ENCODE measurements at regions not wholly inside any gene's neighbourhood (a gene's known extent, or its start where the extent isn't known, plus 50 kb on each side); places are given as distances from the start of the nearest gene placed in this dataset.

DNA sequence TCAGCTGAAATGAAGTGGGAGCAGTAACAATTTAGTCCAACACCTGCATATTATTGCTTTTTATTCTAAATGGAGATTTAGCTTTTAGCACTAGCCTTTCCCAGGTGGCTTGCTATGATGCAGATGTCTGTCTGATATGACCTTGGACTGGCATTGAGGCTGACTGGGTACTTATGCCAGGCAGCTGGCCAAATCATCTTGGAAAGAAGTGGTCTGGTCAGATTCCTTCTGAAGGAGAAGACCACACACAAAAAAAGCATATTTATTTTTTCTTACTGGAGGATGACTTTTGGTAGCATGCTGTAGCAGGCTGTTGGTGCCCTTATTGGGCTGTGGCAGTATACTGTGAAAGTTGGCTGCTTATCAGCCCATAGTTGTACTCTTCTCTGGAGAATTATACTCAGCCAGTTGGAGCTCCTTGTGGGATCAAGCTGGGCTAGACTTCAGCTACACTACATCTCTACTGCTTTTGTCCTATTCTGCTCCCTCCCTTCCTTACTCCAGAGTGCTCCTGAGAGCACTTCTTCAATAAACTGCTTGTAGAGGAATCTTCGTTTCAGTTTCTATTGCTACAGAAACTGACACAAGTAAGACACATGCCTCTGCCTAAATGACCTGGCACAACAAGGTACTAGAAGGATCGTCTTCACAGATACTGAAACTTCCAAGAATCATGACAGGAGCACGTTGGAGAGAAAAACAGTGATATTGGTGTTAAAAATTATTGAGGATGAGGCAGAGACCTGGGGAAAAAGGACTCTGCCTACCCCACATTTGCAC lies 196.8 kb upstream of the RPS6KA3 start:
- DNase-seq, result no peak

DNA sequence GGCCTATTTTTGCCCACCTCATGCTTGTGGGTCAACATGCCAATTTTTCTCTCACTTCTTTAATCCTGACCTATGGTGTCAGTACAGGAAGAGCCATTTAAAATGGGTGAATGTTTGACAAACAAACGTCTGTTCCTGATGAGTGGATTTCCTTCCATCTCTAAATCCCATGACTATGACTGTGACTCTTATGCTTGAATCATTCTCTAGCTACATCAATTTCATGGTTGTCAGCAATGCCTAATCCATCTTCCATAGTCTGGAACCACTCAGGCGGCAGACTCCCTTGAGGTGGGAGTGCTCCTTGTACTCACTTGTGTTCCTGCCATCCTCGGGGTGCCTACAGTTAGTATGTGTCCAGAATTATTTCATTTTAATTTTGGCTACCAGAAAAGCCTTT lies 194.9 kb upstream of the RPS6KA3 start:
- no peak for DNase-seq

- no peak for DNase-seq
Observed at GRCh38 chrX:20461002-20461401, 194.3 kb upstream of the RPS6KA3 start.

GRCh38 chrX:20459410-20460350 lies 193.0 kb upstream of the RPS6KA3 start:
- no peak for DNase-seq

DNA sequence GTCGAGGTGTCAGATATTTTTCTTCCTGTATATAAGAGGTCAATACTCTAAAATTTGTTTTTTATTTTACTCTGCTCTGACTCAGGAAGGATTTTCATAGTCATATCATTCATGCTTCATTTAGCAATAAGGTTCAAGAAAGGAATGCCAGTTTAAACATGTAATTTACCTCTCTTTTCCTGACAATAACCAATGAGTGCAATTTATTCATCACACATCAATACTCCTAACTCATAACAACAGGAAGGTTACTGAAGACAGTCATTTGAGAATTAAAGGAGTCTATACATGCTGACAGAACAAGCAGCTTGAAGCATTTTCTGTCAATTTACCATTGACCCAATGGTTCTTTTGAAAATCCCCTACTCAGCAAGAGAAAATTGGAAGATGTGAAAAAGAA lies 190.3 kb upstream of the RPS6KA3 start:
- no peak for DNase-seq

- DNase-seq, result no peak
Observed at GRCh38 chrX:20455001-20455400, 188.3 kb upstream of the RPS6KA3 start.

- DNase-seq, result peak; percentile 12
Observed at GRCh38 chrX:20454117-20454516, 187.4 kb upstream of the RPS6KA3 start.

DNA sequence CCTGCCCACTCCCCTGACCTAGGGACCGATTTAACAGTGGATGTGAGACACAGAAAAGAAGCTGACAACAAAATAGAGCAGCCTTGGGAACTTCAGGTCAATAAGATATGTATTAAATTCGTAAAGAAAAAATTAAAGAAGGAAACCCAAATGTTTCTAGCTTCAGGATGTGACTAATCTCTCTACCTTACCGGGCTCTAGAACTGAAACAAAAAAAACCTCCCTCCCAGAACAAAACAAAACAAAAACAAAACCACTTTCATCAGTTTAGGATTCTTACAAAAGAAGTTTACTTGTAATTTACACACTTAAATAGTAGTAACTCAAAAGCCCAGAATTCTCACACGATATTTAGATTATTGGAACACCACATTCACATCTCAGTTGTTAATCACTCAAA lies 185.8 kb upstream of the RPS6KA3 start:
- no peak for DNase-seq

DNA sequence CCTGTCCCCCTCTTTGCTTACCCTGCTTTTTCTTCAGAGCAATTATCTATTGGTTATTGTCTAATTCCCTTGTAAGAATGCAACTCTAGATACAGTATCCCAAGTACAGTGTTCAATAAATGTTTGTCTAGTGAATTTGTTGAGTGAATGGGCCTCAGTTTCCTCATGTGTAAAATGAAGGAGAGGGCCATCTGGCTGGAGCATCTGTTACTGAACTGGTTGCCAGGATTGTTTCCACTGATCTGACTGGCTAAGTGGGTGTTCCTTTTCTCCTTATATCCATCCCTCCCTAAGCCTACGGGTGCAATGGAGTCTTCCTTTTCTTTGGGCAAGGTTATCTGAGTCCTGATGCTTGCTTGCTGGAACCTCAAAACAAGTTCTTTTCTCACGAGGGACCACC lies 185.2 kb upstream of the RPS6KA3 start:
- DNase-seq, result no peak

- no peak for DNase-seq
Observed at GRCh38 chrX:20445109-20445508, 178.4 kb upstream of the RPS6KA3 start.

GRCh38 chrX:20442597-20442996 lies 175.9 kb upstream of the RPS6KA3 start:
- peak; percentile 55 for DNase-seq

- no peak for DNase-seq
Observed at GRCh38 chrX:20441123-20441522, 174.4 kb upstream of the RPS6KA3 start.

DNA sequence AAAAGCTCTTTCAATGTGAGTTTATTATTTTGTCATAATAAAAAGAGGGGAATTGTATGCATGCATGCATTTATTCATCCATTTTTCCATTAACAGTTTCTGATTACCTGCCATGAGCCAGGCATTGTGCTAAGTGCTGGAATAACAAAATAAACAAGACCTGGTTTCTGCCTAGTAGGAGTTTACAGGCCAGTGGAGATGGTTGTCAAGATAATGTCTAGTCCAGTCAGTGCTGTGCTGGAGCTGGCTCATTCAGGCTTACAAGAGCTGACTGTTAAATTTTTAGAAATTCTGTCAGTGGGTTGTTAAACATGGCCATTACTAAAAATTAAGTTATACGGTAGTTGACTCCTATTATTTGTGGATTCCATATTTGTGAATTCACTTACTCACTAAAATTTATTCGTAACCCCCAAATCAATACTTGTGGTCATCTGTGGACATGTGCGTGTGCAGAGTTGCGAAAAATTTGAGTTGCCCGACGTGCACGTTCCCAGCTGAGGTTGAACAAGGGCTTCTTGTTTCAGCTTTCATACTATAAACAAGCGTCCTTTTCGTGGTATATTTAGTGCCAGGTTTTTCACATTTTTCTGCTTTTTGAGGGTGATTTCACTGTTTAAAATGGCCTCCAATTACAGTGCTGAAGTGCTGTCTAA lies 172.3 kb upstream of the RPS6KA3 start:
- DNase-seq, result no peak

DNA sequence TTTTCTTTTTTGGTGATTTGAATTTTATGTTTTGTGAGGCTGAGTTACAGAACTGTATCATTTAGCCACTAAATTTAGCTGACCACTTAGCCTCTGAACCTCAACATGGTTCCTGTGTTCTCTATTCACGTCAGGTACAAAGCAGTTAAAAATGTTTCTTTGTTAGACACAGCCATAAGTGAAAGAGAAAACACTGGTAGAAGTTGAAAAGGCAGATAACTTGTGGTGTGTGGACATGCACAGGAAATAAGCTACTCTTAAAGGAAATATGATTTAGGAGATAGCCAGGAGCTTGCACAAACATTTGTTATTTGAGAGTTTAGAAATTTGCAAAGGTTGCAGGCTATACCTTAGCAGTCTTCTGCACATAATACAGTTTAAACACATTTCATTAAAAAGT lies 171.0 kb upstream of the RPS6KA3 start:
- DNase-seq, result no peak

DNA sequence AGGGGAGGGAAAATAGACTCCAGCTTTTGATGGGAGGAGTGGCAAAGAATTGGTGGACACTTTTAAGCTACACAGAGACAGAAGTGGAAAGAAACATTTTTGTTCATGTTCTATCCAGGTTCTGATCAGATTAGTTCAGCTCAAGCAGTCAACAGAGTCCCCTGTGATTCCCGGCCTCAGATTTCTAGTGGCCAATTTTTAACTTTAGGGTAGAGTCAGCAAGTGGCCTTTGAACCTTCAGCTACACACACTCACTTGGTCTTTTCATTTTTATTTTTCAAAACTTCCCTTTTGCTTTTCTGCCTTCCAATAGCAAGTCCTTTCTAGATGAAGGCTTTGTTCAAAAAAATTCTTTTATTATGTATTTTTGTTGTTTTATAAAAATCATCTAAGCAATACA lies 169.2 kb upstream of the RPS6KA3 start:
- DNase-seq, result no peak

GRCh38 chrX:20434986-20435385 lies 168.3 kb upstream of the RPS6KA3 start:
- DNase-seq, result no peak

DNA sequence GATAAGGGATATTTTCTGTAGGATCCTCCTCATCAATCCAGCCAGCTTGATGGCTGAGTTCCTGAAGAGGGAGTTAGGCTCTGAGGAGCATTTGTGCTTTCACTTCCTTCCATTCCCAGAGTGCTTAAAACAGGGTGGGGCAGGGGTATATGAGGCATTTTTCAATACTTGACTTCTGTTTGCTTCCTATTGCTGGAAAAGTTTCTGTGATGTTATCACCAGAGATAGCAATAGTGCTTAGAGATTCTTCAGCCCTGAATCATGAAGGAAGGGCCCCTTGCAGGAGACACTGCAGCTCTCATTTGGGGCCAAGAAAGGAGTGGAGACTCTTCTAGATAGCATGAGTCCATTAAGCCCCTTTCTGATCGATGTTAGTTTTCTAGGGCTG lies 166.7 kb upstream of the RPS6KA3 start:
- DNase-seq, result no peak

- no peak for DNase-seq
Observed at GRCh38 chrX:20432746-20433387, 166.2 kb upstream of the RPS6KA3 start.

DNA sequence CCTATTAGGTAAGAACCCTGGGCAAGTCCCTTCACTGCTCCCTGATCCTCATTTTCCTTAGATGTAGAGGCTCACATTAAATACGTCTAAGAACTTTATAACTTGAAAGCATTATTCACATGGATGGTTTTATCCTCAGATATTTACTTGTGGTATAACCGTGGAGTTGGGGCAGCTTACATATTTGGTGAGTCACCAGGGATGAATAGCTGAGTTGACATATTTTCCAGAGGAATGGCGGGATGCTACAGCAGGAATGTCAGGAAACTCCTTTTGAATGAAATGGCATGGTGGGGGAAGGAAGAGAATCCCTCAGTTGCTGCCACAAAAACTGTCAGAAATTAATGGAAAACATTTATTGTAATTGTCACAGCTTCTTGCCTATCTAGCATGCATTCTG lies 165.3 kb upstream of the RPS6KA3 start:
- no peak for DNase-seq

DNA sequence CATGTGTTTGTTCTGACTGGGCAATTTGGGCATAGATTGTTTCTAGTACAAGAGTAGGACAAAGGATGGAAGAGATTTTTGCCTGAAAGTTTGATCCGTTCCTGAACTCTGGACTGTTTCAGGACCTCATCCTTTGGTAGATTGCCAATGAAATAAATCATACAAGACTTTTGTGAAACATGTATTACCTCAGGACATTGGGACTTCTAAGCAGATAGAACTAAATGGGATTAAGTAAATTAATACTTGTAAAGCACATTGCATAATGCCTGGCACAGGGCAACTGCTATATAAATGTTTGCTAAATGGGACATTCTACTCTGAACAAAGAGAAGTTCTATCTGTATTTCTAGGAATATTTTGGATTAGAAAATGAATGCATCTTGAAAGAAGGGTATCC lies 164.8 kb upstream of the RPS6KA3 start:
- no peak for DNase-seq

DNA sequence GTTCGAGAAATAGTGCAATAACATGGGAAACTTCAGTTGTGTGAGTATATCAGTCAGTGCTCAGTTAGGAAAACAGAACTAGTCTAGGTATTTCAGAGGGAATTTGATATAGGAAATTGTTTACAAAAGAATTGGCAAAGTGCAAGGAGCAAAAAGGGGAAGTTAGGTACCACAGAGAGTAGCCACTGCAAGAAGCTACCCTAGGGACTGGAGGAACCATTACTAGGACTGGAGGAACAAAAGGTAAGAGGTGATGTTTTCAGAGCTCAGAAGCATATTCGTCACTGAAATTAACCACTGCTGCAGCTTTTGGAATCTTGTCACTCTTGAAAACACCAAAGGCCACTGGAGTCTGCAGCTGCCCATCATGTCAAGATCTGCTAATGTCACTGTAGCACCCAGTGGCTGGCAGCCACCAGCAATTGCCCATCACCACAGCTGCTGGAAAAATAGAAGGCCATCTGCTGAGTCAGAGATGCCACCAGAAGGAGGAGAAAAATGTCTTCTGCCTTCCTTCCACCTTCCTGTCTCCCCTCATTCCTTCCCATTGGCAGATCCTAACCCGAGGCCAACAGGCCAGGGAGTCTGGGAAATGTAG lies 160.6 kb upstream of the RPS6KA3 start:
- no peak for DNase-seq

DNA sequence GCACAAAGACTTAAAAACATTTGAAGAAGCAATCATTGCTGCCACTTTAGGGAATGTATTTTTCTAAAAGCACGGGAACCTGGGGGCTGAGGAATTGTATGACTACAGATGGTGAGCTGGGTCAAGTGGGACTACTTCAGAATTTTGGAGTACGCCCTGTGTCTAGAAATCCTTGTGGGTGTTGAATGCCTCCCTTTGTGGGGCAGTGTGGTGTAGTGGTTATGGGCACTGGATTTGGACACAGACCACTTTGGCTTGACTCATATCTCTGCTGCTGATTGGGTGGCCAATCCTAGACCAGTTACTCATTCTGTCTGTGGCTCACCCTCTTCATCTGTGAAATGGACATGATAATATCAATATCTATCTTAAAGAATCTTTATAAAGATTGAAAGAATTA lies 155.0 kb upstream of the RPS6KA3 start:
- DNase-seq, result no peak

DNA sequence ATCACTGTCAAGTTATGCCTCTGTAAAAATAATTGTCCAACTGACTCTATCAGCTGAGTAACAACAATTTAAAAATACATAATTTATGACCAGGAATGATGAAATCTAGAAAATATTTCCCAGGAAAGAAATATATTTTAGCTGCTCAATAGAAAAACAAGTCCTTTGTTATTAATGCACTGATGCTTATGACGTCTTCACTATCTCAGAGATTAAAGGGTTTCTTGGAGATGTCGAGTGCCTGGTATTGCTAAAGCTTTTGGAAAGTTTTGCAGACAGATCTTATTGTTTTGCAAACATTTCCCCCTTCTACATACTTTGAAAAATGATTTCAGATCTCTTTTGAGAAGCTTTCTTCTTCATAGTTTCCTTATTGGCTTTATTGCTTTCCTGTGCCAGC lies 154.6 kb upstream of the RPS6KA3 start:
- DNase-seq, result no peak

Measured in NK-92 treated with Interleukin-12 subunit alpha and Interleukin-12 subunit beta, amount 100 ng/mL, for 24 hours (cell line).